WTC11 (cell line): ENCODE measurements at regions not wholly inside any gene's neighbourhood (a gene's known extent, or its start where the extent isn't known, plus 50 kb on each side); places are given as distances from the start of the nearest gene placed in this dataset.

Experiments
- CREB1 ChIP-seq: sonication (generic); formaldehyde crosslinking; IDR thresholded peaks from 2 replicates; pipeline ENCODE4 v1.8.0; 2023; ENCODE audit warnings: mild to moderate bottlenecking, missing genetic modification reagents
- CREM ChIP-seq: sonication (generic); formaldehyde crosslinking; IDR thresholded peaks from 2 replicates; pipeline ENCODE4 v1.8.1; 2022; ENCODE audit warnings: mild to moderate bottlenecking, missing genetic modification reagents, moderate library complexity
- ESRRA ChIP-seq: sonication (generic); formaldehyde crosslinking; IDR thresholded peaks from 2 replicates; pipeline ENCODE4 v1.8.1; 2022; ENCODE audit warnings: mild to moderate bottlenecking, missing genetic modification reagents, borderline replicate concordance
- FOXP1 ChIP-seq: sonication (generic); formaldehyde crosslinking; IDR thresholded peaks from 2 replicates; pipeline ENCODE4 v1.8.0; 2022; ENCODE audit warnings: missing genetic modification reagents, mild to moderate bottlenecking, moderate library complexity, borderline replicate concordance
- NFE2L1 ChIP-seq: sonication (generic); formaldehyde crosslinking; IDR thresholded peaks from 2 replicates; pipeline ENCODE4 v1.8.1; 2023; ENCODE audit warnings: missing genetic modification reagents
- RELA ChIP-seq: sonication (generic); formaldehyde crosslinking; IDR thresholded peaks from 2 replicates; pipeline ENCODE4 v1.8.1; 2022; ENCODE audit warnings: missing genetic modification reagents, mild to moderate bottlenecking, borderline replicate concordance
- SMAD3 ChIP-seq: sonication (generic); formaldehyde crosslinking; IDR thresholded peaks from 2 replicates; pipeline ENCODE4 v1.8.0; 2022; ENCODE audit warnings: missing genetic modification reagents, mild to moderate bottlenecking, borderline replicate concordance
- SOX15 ChIP-seq: fragments of 250-450 bp; sonication (Bioruptor Pico); IDR thresholded peaks from 2 replicates; pipeline ENCODE4 v1.9.0; 2021; ENCODE audit warnings: mild to moderate bottlenecking
- ZNF232 ChIP-seq: sonication (generic); formaldehyde crosslinking; IDR thresholded peaks from 2 replicates; pipeline ENCODE4 v1.8.0; 2022; ENCODE audit warnings: mild to moderate bottlenecking, missing genetic modification reagents
- ZNF423 ChIP-seq: fragments of 250-450 bp; sonication (Bioruptor Pico); IDR thresholded peaks from 2 replicates; pipeline ENCODE4 v2.1.2; 2022; ENCODE audit warnings: mild to moderate bottlenecking, moderate library complexity
- ZNF671 ChIP-seq: fragments of 250-450 bp; sonication (Bioruptor Pico); IDR thresholded peaks from 2 replicates; pipeline ENCODE4 v1.8.0; 2021; ENCODE audit warnings: mild to moderate bottlenecking
- TF ChIP-seq, protein P1 (sequence below): fragments of 250-450 bp; sonication (Bioruptor Pico); IDR thresholded peaks from 2 replicates; pipeline ENCODE4 v1.9.0; 2021; ENCODE audit warnings: mild to moderate bottlenecking
- TF ChIP-seq, protein P2 (sequence below): sonication (generic); formaldehyde crosslinking; conservative IDR thresholded peaks from 2 replicates; pipeline ENCODE4 v1.8.1; 2022; ENCODE audit warnings: mild to moderate bottlenecking, missing genetic modification reagents
- TF ChIP-seq, protein P3 (sequence below): sonication (generic); formaldehyde crosslinking; IDR thresholded peaks from 2 replicates; pipeline ENCODE4 v1.8.0; 2023; ENCODE audit warnings: missing genetic modification reagents, mild to moderate bottlenecking, borderline replicate concordance
- TF ChIP-seq, protein P4 (sequence below): sonication (generic); formaldehyde crosslinking; IDR thresholded peaks from 2 replicates; pipeline ENCODE4 v1.8.1; 2023; ENCODE audit warnings: mild to moderate bottlenecking, missing genetic modification reagents, borderline replicate concordance
- TF ChIP-seq, protein P5 (sequence below): sonication (generic); formaldehyde crosslinking; IDR thresholded peaks from 2 replicates; pipeline ENCODE4 v1.8.1; 2023; ENCODE audit warnings: mild to moderate bottlenecking, missing genetic modification reagents, moderate library complexity
- TF ChIP-seq, protein P6 (sequence below): fragments of 250-450 bp; sonication (Bioruptor Pico); conservative IDR thresholded peaks from 2 replicates; pipeline ENCODE4 v1.9.0; 2021; ENCODE audit warnings: mild to moderate bottlenecking
- TF ChIP-seq, protein P7 (sequence below): sonication (generic); formaldehyde crosslinking; IDR thresholded peaks from 2 replicates; pipeline ENCODE4 v1.8.1; 2022; ENCODE audit warnings: mild to moderate bottlenecking, missing genetic modification reagents, moderate library complexity, borderline replicate concordance
- TF ChIP-seq, protein P8 (sequence below): sonication (generic); formaldehyde crosslinking; IDR thresholded peaks from 2 replicates; pipeline ENCODE4 v1.8.1; 2023; ENCODE audit warnings: mild to moderate bottlenecking, missing genetic modification reagents
- TF ChIP-seq, protein P9 (sequence below): sonication (generic); formaldehyde crosslinking; IDR thresholded peaks from 2 replicates; pipeline ENCODE4 v1.8.1; 2022; ENCODE audit warnings: low read depth, missing genetic modification reagents, borderline replicate concordance

DNA sequence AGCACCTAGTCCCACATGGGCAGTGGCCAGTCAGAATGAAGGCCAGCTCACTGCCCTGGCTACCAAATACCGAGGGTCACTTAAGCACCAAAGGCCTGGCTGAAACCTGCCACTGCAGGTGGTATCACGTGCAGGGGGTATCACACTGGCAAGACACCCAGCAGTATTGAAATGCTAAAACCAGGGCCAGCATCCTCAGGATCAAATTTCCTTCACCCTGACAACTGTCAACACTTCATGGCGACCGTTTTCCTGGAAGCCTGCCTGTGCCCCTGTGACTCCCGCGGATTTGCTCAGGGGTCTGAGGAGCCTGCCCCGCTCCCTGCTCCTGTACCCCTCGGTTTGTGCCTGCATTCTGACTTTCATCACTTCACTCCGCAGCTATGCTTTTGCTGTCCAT is 151.1 kb downstream of the TTLL2 start (continued):
- TF ChIP-seq, protein P1, sequence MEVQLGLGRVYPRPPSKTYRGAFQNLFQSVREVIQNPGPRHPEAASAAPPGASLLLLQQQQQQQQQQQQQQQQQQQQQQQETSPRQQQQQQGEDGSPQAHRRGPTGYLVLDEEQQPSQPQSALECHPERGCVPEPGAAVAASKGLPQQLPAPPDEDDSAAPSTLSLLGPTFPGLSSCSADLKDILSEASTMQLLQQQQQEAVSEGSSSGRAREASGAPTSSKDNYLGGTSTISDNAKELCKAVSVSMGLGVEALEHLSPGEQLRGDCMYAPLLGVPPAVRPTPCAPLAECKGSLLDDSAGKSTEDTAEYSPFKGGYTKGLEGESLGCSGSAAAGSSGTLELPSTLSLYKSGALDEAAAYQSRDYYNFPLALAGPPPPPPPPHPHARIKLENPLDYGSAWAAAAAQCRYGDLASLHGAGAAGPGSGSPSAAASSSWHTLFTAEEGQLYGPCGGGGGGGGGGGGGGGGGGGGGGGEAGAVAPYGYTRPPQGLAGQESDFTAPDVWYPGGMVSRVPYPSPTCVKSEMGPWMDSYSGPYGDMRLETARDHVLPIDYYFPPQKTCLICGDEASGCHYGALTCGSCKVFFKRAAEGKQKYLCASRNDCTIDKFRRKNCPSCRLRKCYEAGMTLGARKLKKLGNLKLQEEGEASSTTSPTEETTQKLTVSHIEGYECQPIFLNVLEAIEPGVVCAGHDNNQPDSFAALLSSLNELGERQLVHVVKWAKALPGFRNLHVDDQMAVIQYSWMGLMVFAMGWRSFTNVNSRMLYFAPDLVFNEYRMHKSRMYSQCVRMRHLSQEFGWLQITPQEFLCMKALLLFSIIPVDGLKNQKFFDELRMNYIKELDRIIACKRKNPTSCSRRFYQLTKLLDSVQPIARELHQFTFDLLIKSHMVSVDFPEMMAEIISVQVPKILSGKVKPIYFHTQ (CRISPR knock-in tag): no peak
- TF ChIP-seq ZNF671 (no peak), CREB1 (CRISPR knock-in tag) (no peak), SMAD3 (CRISPR knock-in tag) (no peak), CREM (CRISPR knock-in tag) (no peak), SOX15 (CRISPR knock-in tag) (no peak), NFE2L1 (CRISPR knock-in tag) (no peak), ZNF232 (no peak), ESRRA (no peak), ZNF423 (CRISPR knock-in tag) (peak; percentile 83), RELA (CRISPR knock-in tag) (no peak), FOXP1 (CRISPR knock-in tag) (peak; percentile 49; the same call in 1 of the 2 replicates)
- TF ChIP-seq, protein P2, sequence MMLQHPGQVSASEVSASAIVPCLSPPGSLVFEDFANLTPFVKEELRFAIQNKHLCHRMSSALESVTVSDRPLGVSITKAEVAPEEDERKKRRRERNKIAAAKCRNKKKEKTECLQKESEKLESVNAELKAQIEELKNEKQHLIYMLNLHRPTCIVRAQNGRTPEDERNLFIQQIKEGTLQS (CRISPR knock-in tag): no peak
- TF ChIP-seq, protein P3, sequence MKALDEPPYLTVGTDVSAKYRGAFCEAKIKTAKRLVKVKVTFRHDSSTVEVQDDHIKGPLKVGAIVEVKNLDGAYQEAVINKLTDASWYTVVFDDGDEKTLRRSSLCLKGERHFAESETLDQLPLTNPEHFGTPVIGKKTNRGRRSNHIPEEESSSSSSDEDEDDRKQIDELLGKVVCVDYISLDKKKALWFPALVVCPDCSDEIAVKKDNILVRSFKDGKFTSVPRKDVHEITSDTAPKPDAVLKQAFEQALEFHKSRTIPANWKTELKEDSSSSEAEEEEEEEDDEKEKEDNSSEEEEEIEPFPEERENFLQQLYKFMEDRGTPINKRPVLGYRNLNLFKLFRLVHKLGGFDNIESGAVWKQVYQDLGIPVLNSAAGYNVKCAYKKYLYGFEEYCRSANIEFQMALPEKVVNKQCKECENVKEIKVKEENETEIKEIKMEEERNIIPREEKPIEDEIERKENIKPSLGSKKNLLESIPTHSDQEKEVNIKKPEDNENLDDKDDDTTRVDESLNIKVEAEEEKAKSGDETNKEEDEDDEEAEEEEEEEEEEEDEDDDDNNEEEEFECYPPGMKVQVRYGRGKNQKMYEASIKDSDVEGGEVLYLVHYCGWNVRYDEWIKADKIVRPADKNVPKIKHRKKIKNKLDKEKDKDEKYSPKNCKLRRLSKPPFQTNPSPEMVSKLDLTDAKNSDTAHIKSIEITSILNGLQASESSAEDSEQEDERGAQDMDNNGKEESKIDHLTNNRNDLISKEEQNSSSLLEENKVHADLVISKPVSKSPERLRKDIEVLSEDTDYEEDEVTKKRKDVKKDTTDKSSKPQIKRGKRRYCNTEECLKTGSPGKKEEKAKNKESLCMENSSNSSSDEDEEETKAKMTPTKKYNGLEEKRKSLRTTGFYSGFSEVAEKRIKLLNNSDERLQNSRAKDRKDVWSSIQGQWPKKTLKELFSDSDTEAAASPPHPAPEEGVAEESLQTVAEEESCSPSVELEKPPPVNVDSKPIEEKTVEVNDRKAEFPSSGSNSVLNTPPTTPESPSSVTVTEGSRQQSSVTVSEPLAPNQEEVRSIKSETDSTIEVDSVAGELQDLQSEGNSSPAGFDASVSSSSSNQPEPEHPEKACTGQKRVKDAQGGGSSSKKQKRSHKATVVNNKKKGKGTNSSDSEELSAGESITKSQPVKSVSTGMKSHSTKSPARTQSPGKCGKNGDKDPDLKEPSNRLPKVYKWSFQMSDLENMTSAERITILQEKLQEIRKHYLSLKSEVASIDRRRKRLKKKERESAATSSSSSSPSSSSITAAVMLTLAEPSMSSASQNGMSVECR (CRISPR knock-in tag): 0 out of 2 replicates have a peak, but pooled peaks have one; percentile 21
- TF ChIP-seq, protein P4, sequence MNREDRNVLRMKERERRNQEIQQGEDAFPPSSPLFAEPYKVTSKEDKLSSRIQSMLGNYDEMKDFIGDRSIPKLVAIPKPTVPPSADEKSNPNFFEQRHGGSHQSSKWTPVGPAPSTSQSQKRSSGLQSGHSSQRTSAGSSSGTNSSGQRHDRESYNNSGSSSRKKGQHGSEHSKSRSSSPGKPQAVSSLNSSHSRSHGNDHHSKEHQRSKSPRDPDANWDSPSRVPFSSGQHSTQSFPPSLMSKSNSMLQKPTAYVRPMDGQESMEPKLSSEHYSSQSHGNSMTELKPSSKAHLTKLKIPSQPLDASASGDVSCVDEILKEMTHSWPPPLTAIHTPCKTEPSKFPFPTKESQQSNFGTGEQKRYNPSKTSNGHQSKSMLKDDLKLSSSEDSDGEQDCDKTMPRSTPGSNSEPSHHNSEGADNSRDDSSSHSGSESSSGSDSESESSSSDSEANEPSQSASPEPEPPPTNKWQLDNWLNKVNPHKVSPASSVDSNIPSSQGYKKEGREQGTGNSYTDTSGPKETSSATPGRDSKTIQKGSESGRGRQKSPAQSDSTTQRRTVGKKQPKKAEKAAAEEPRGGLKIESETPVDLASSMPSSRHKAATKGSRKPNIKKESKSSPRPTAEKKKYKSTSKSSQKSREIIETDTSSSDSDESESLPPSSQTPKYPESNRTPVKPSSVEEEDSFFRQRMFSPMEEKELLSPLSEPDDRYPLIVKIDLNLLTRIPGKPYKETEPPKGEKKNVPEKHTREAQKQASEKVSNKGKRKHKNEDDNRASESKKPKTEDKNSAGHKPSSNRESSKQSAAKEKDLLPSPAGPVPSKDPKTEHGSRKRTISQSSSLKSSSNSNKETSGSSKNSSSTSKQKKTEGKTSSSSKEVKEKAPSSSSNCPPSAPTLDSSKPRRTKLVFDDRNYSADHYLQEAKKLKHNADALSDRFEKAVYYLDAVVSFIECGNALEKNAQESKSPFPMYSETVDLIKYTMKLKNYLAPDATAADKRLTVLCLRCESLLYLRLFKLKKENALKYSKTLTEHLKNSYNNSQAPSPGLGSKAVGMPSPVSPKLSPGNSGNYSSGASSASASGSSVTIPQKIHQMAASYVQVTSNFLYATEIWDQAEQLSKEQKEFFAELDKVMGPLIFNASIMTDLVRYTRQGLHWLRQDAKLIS (CRISPR knock-in tag): no peak
- TF ChIP-seq, protein P5, sequence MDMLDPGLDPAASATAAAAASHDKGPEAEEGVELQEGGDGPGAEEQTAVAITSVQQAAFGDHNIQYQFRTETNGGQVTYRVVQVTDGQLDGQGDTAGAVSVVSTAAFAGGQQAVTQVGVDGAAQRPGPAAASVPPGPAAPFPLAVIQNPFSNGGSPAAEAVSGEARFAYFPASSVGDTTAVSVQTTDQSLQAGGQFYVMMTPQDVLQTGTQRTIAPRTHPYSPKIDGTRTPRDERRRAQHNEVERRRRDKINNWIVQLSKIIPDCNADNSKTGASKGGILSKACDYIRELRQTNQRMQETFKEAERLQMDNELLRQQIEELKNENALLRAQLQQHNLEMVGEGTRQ (CRISPR knock-in tag): peak; percentile 93
- TF ChIP-seq, protein P6, sequence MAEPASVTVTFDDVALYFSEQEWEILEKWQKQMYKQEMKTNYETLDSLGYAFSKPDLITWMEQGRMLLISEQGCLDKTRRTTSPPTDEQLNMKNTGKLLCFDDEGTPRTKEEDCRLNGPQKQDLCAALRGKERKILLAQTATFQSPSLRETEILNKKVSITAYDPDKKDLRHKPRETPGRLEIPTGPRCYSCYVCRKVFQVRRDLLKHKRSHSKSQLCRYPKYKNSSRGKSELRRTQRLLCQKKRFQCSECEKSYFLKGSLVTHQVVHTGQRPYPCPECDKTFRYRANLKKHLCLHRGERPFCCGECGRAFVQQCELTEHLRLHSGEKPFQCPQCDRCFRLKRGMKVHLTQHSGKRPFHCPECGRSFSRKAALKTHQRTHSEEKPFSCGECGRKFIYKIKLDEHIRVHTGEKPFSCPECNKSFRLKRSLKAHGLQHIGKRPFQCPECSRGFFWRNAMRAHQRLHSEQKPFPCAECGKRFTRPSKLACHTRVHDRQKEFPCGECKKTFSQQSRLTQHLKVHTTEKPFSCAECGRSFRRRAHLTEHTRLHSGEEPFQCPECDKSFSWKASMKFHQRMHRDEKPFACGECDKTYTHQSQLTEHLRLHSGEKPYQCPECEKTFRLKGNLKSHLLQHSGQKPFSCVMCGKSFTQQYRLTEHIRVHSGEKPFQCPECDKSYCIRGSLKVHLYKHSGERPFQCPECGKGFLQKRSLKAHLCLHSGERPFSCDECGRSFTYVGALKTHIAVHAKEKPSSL (CRISPR knock-in tag): no peak
- TF ChIP-seq, protein P7, sequence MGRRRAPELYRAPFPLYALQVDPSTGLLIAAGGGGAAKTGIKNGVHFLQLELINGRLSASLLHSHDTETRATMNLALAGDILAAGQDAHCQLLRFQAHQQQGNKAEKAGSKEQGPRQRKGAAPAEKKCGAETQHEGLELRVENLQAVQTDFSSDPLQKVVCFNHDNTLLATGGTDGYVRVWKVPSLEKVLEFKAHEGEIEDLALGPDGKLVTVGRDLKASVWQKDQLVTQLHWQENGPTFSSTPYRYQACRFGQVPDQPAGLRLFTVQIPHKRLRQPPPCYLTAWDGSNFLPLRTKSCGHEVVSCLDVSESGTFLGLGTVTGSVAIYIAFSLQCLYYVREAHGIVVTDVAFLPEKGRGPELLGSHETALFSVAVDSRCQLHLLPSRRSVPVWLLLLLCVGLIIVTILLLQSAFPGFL (CRISPR knock-in tag): no peak
- TF ChIP-seq, protein P8, sequence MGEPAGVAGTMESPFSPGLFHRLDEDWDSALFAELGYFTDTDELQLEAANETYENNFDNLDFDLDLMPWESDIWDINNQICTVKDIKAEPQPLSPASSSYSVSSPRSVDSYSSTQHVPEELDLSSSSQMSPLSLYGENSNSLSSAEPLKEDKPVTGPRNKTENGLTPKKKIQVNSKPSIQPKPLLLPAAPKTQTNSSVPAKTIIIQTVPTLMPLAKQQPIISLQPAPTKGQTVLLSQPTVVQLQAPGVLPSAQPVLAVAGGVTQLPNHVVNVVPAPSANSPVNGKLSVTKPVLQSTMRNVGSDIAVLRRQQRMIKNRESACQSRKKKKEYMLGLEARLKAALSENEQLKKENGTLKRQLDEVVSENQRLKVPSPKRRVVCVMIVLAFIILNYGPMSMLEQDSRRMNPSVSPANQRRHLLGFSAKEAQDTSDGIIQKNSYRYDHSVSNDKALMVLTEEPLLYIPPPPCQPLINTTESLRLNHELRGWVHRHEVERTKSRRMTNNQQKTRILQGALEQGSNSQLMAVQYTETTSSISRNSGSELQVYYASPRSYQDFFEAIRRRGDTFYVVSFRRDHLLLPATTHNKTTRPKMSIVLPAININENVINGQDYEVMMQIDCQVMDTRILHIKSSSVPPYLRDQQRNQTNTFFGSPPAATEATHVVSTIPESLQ (CRISPR knock-in tag): no peak
- TF ChIP-seq, protein P9, sequence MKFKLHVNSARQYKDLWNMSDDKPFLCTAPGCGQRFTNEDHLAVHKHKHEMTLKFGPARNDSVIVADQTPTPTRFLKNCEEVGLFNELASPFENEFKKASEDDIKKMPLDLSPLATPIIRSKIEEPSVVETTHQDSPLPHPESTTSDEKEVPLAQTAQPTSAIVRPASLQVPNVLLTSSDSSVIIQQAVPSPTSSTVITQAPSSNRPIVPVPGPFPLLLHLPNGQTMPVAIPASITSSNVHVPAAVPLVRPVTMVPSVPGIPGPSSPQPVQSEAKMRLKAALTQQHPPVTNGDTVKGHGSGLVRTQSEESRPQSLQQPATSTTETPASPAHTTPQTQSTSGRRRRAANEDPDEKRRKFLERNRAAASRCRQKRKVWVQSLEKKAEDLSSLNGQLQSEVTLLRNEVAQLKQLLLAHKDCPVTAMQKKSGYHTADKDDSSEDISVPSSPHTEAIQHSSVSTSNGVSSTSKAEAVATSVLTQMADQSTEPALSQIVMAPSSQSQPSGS (CRISPR knock-in tag): no peak
